Endodermal cell (in vitro differentiated cells): ENCODE measurements at regions not wholly inside any gene's neighbourhood (a gene's known extent, or its start where the extent isn't known, plus 50 kb on each side); places are given as distances from the start of the nearest gene placed in this dataset.

Source experiments
- DNase-seq: peaks from one replicate; pipeline ENCODE4 v3.0.0-alpha.2; 2017
- H3K27ac ChIP-seq: 2 replicates; pipeline ENCODE4 v1.5.1; 2013; ENCODE audit warnings: mild to moderate bottlenecking, low read depth, low read length, moderate library complexity
- H3K27me3 ChIP-seq: 2 replicates; pipeline ENCODE4 v1.6.1; 2013; ENCODE audit warnings: mild to moderate bottlenecking, low read length, moderate library complexity; ENCODE audit not compliant: insufficient read depth, control insufficient read depth, poor library complexity, severe bottlenecking
- H3K36me3 ChIP-seq: 2 replicates; pipeline ENCODE4 v1.7.0; 2013; ENCODE audit warnings: mild to moderate bottlenecking, low read length, moderate library complexity; ENCODE audit not compliant: control insufficient read depth, insufficient read depth
- H3K4me1 ChIP-seq: one replicate; pipeline ENCODE4 v1.7.0; 2013; ENCODE audit warnings: low read length; ENCODE audit not compliant: control insufficient read depth, insufficient read depth
- H3K4me3 ChIP-seq: 2 replicates; pipeline ENCODE4 v1.5.1; 2013; ENCODE audit warnings: mild to moderate bottlenecking, low read length, moderate library complexity
- H3K9ac ChIP-seq: 2 replicates; pipeline ENCODE4 v1.6.1; 2013; ENCODE audit warnings: mild to moderate bottlenecking, low read length, moderate library complexity; ENCODE audit not compliant: poor library complexity, severe bottlenecking; ENCODE audit errors: extremely low read depth
- H3K9me3 ChIP-seq: 2 replicates; pipeline ENCODE4 v1.6.1; 2013; ENCODE audit warnings: mild to moderate bottlenecking, low read length, moderate library complexity; ENCODE audit not compliant: control insufficient read depth
- H3K27ac Mint-ChIP-seq: 2 replicates; pipeline ENCODE4 v1.8.0; 2020; ENCODE audit warnings: mixed read lengths
- H3K27me3 Mint-ChIP-seq: 2 replicates; pipeline ENCODE4 v1.8.0; 2021; ENCODE audit warnings: mild to moderate bottlenecking, mixed read lengths; ENCODE audit not compliant: insufficient read depth
- H3K36me3 Mint-ChIP-seq: 2 replicates; pipeline ENCODE4 v1.8.0; 2020; ENCODE audit warnings: low read depth, mixed read lengths
- H3K4me1 Mint-ChIP-seq: 2 replicates; pipeline ENCODE4 v1.8.0; 2020; ENCODE audit warnings: mixed read lengths
- H3K4me3 Mint-ChIP-seq: 2 replicates; pipeline ENCODE4 v1.8.0; 2020; ENCODE audit warnings: mild to moderate bottlenecking, moderate library complexity, mixed read lengths
- H3K9me3 Mint-ChIP-seq: 2 replicates; pipeline ENCODE4 v1.8.0; 2020; ENCODE audit warnings: mild to moderate bottlenecking, mixed read lengths
- CTCF ChIP-seq: fragments of 200-600 bp; sonication (generic); conservative IDR thresholded peaks from 2 replicates; pipeline ENCODE4 v1.5.0; 2021; ENCODE audit warnings: antibody characterized with exemption, mild to moderate bottlenecking
- WGBS, 2 experiments: methylation state at CpG; one replicate each; pipeline versions ENCODE4 v1.1.5 to v1.1.7; 2013; ENCODE audit warnings: missing lambda C conversion rate in 2 of 2, mixed read lengths in 1 of 2; ENCODE audit not compliant: insufficient coverage in 1 of 2, insufficient read length in 1 of 2; 5-methylcytosine and 5-hydroxymethylcytosine counted together

DNA sequence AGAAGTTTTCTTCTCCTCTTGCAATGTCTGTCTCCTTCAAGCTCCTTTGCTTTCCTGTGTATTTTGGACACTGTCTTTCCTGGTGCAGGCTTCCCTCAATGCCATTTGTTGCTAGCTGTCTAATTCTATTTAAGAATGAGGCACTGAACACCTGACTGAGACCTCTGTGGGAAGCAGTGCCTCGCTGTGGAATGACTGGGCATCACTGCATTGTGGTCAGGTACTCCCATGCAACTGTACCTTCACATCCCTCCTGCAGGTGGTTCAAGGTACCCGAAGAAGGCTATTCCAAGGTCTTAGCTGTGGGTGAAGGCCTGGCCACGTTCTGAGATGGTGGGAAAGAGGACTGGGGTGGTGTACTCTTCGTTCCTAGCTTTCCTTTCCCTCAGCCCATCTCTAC is 152.8 kb upstream of the CTAGE1 start:
- H3K27me3 Mint-ChIP-seq = peaks cover 28% of the 10 kb centered on the region
- 81 to 86% methylated on average over 1 to 4 of the region's 4 CpGs for WGBS, 2 experiments

DNA sequence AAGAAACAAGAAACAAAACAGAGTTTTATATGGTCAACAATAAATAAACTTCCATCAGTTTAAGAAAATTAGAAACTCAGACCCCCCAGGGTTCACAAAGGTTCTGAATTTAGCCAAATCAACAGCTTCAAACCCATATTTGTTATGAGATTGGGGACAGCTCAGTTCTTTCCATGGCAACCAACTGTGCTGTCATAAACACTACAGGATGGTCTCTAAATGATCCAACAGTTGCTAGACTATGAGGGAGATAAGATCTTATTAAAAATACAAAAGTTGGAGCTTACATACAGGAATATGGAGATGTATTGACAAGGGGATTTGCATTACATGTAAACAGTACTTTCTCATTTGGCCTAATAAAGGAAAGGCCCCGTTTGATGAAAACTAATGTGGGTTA is 154.6 kb upstream of the CTAGE1 start:
- H3K36me3 ChIP-seq = no peaks in the 10 kb centered on the region
- peaks cover 19% of the 10 kb centered on the region for H3K27me3 Mint-ChIP-seq
- H3K4me1 ChIP-seq = no peaks in the 10 kb centered on the region
- no peak for TF ChIP-seq CTCF
- H3K27me3 ChIP-seq = no peaks in the 10 kb centered on the region
- no peaks in the 10 kb centered on the region for H3K9me3 ChIP-seq
- no peak overlapping the region for H3K9ac ChIP-seq
- no peaks in the 10 kb centered on the region for H3K4me1 Mint-ChIP-seq
- no peak overlapping the region for H3K4me3 Mint-ChIP-seq
- H3K36me3 Mint-ChIP-seq = no peaks in the 10 kb centered on the region
- H3K4me3 ChIP-seq = no peak overlapping the region
- DNase-seq = no peak
- H3K27ac Mint-ChIP-seq = no peak overlapping the region
- H3K9me3 Mint-ChIP-seq = no peaks in the 10 kb centered on the region
- 100% methylated on average over 1 of the region's 1 CpG; no CpG with 5 or more reads in 1 of the 2 experiments for WGBS, 2 experiments
- no peak overlapping the region for H3K27ac ChIP-seq

More for the DNA sequence above, 152.8 kb upstream of the CTAGE1 start:
- H3K27me3 ChIP-seq = no peaks in the 10 kb centered on the region
- no peak overlapping the region for H3K9ac ChIP-seq
- peaks cover 3% of the 10 kb centered on the region for H3K4me1 ChIP-seq
- TF ChIP-seq CTCF = peak; percentile 60
- Mint-ChIP-seq H3K36me3 (no peaks in the 10 kb centered on the region), H3K4me1 (peaks cover 2% of the 10 kb centered on the region), H3K4me3 (no peak overlapping the region), H3K27ac (no peak overlapping the region), H3K9me3 (no peaks in the 10 kb centered on the region)
- H3K27ac ChIP-seq = no peak overlapping the region
- H3K4me3 ChIP-seq = no peak overlapping the region
- H3K9me3 ChIP-seq = no peaks in the 10 kb centered on the region
- H3K36me3 ChIP-seq = no peaks in the 10 kb centered on the region
- peak; percentile 61 for DNase-seq

DNA sequence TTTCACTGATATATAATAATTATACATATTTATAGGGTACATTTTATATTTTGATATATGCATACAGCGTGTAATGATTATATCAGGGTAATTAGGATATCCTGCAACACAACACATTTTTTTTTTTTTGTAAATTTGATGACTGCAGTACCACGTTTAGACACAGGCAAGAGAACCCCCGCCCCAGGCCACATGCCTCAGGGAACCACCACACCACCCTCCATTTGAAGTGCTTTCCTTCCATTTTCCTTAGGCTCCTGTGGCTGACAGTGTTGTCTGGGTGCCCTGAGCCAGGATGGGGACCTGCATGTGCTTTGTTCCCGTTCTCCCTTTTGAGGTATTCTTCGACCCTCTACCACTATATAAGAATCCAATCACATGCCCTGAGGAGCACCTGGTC is 161.6 kb upstream of the CTAGE1 start:
- no peaks in the 10 kb centered on the region for H3K9me3 ChIP-seq

More for the DNA sequence above, 161.6 kb upstream of the CTAGE1 start:
- H3K9me3 Mint-ChIP-seq = no peaks in the 10 kb centered on the region
- Histone ChIP-seq H3K4me3 (no peak overlapping the region), H3K36me3 (no peaks in the 10 kb centered on the region), H3K27me3 (no peaks in the 10 kb centered on the region), H3K9ac (no peak overlapping the region), H3K27ac (no peak overlapping the region), H3K4me1 (no peaks in the 10 kb centered on the region)
- no peak for DNase-seq
- H3K27me3 Mint-ChIP-seq = peaks cover 5% of the 10 kb centered on the region
- TF ChIP-seq CTCF = peak; percentile 39
- H3K36me3 Mint-ChIP-seq = no peaks in the 10 kb centered on the region
- H3K27ac Mint-ChIP-seq = no peak overlapping the region
- H3K4me3 Mint-ChIP-seq = no peak overlapping the region
- WGBS, 2 experiments = 88 to 100% methylated on average over 1 to 4 of the region's 5 CpGs
- H3K4me1 Mint-ChIP-seq = no peaks in the 10 kb centered on the region
